ENCODE measurements at regions not wholly inside any gene's neighbourhood (a gene's known extent, or its start where the extent isn't known, plus 50 kb on each side); places are given as distances from the start of the nearest gene placed in this dataset.

DNA sequence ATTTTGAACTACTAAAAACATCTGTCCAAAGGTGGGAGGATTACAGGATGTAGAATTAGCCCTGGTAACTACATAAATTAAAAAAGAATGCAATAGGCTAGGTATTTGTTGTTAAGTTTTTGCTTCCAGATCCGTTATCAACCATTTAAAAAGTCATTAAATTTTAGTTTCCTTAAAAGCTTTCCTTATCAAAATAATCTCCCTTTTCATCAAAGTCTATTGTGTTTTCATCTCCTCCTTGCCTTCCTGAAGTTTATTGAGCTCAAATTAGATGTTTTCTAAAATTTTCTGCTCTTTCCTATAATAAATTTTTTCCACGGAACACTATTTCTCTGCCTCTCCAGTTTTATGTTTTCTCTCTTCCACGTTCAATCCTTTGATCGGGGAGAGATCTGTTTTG is 108.6 kb downstream of the MEX3B start:
- TF ChIP-seq POLR2A (IDR thresholded peaks at IDR 0.05; ENCODE audit: low read depth, low read length) (no peak), EZH2 (IDR thresholded peaks at IDR 0.05; ENCODE audit: borderline replicate concordance, low read depth, low read length, severe bottlenecking) (no peak), GATA2 (IDR thresholded peaks at IDR 0.05; ENCODE audit: insufficient read depth, insufficient read length, low read depth, low read length) (no peak), FOS (IDR thresholded peaks at IDR 0.05; ENCODE audit: borderline replicate concordance, insufficient read depth, low read length) (no peak), MYC (IDR thresholded peaks at IDR 0.05; ENCODE audit: low read depth, low read length) (no peak), POLR2AphosphoS5 (IDR thresholded peaks at IDR 0.05; ENCODE audit: insufficient read depth, low read depth, low read length) (no peak), JUN (IDR thresholded peaks at IDR 0.05; ENCODE audit: borderline replicate concordance, insufficient read depth, insufficient read length, low read depth) (no peak)
- TF ChIP-seq, protein P1, sequence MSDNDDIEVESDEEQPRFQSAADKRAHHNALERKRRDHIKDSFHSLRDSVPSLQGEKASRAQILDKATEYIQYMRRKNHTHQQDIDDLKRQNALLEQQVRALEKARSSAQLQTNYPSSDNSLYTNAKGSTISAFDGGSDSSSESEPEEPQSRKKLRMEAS (IDR thresholded peaks at IDR 0.05; ENCODE audit: insufficient read depth, insufficient read length): no peak
- TF ChIP-seq, protein P2, sequence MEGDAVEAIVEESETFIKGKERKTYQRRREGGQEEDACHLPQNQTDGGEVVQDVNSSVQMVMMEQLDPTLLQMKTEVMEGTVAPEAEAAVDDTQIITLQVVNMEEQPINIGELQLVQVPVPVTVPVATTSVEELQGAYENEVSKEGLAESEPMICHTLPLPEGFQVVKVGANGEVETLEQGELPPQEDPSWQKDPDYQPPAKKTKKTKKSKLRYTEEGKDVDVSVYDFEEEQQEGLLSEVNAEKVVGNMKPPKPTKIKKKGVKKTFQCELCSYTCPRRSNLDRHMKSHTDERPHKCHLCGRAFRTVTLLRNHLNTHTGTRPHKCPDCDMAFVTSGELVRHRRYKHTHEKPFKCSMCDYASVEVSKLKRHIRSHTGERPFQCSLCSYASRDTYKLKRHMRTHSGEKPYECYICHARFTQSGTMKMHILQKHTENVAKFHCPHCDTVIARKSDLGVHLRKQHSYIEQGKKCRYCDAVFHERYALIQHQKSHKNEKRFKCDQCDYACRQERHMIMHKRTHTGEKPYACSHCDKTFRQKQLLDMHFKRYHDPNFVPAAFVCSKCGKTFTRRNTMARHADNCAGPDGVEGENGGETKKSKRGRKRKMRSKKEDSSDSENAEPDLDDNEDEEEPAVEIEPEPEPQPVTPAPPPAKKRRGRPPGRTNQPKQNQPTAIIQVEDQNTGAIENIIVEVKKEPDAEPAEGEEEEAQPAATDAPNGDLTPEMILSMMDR (IDR thresholded peaks at IDR 0.05; ENCODE audit: extremely low read depth in 1 of 2, insufficient read depth in 1 of 2, low read depth in 1 of 2, low read length in 2 of 2): no peak
- CTCF ChIA-PET: interaction anchor here (1.0 to 1.1 kb wide), 3 partner anchors 433 to 662 kb away, joined by 3 read pairs; no protein-coding TSS in a partner anchor
- no peak overlapping the region for H3K4me3 ChIP-seq (replicated peaks in 1 of 3; ENCODE audit: insufficient read depth in 1 of 3, low read depth in 1 of 3, low read length in 3 of 3)
- no peak overlapping the region for H3K9ac ChIP-seq (replicated peaks; ENCODE audit: extremely low read depth, insufficient read depth, low read length)
- no peaks in the 10 kb centered on the region for H3K9me3 ChIP-seq (replicated peaks; ENCODE audit: control insufficient read depth, insufficient read depth, low read length)
- dilution Hi-C loops (cut with MboI; ENCODE audit: extremely low pct_ligation_motif_present, low sequenced_read_pairs): no loop called here
- H3K9me1 ChIP-seq (replicated peaks; ENCODE audit: control insufficient read depth, extremely low read depth, insufficient read depth, low read length): no peaks in the 10 kb centered on the region
- H3K4me1 ChIP-seq (ENCODE audit: control insufficient read depth, extremely low read depth, insufficient read depth, low read length): no peaks in the 10 kb centered on the region
- DNase-seq (ENCODE audit: low read depth, low spot score): no peak
- H3K79me2 ChIP-seq (ENCODE audit: control insufficient read depth, insufficient read depth, low read length): no peaks in the 10 kb centered on the region
- POLR2A ChIA-PET: no interaction called here
- no peak for FAIRE-seq
- no peaks in the 10 kb centered on the region for H4K20me1 ChIP-seq (replicated peaks; ENCODE audit: control insufficient read depth, extremely low read depth, insufficient read depth, low read length)
- no peak overlapping the region for H3K27ac ChIP-seq (ENCODE audit: insufficient read depth, low read depth, low read length)
- no peak overlapping the region for H2AFZ ChIP-seq (ENCODE audit: low read depth, low read length)
- intact Hi-C loops (cut with micrococcal nuclease): loop anchor here (5.0 kb wide), 1 partner anchor 260 kb away; no protein-coding TSS in a partner anchor
- H3K27me3 ChIP-seq (ENCODE audit: control insufficient read depth in 2 of 2, insufficient read depth in 2 of 2, low read length in 2 of 2): peaks cover 1 to 3% of the 10 kb centered on the region in 2 experiments
- H3K4me2 ChIP-seq (ENCODE audit: insufficient read depth, low read length): no peak overlapping the region
- H3K36me3 ChIP-seq (ENCODE audit: control insufficient read depth in 2 of 2, extremely low read depth in 1 of 2, insufficient read depth in 2 of 2, low read length in 2 of 2): no peaks in the 10 kb centered on the region
- no TSS peak for BruUV-seq (replicated peaks)
